ENCODE measurements at regions not wholly inside any gene's neighbourhood (a gene's known extent, or its start where the extent isn't known, plus 50 kb on each side); places are given as distances from the start of the nearest gene placed in this dataset.

DNA sequence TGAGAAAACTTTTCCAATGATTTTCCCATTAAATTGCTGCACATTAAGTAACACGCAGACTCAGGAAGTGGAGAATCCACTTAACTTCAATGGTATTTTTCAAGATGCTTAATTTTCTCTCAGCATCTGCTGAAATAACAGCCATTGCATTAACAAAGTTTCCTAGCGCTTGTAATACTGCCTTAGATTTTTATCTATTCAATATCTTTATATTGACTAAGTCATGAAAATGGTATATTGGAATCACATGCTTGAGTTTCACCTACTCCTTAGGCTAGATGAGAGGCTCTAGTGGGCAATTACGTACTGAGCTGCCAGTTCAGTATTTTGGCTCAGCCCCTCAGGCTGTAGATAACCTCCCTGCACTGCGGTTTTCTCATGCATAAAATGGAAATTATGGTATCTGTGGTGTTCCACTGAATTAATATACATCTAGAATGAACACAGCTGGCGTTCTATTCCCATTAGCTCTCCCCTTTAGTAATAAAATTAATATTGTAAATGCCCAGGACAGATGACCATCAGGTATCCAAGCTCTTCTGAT lies 112.9 kb downstream of the MTX3 start:
- Histone ChIP-seq H3K14ac (ENCODE audit: low read length) (no peak overlapping the region), H3K4me1 (ENCODE audit: control insufficient read depth in 1 of 2, insufficient read depth in 2 of 2, low read length in 2 of 2) (peaks cover 0 to 3% of the 10 kb centered on the region in 2 experiments), H3K4ac (ENCODE audit: low read depth, low read length) (no peak overlapping the region), H2BK12ac (ENCODE audit: low read length) (no peak overlapping the region), H2AFZ (ENCODE audit: insufficient read depth, low read length, poor library complexity) (no peak overlapping the region), H3K23ac (ENCODE audit: low read length) (no peak overlapping the region), H2BK5ac (ENCODE audit: low read depth, low read length, poor library complexity) (no peak overlapping the region), H3K9ac (ENCODE audit: low read length) (no peak overlapping the region), H3K4me2 (ENCODE audit: low read length) (no peak overlapping the region), H3K79me2 (ENCODE audit: control insufficient read depth, insufficient read depth, low read length, poor library complexity) (no peaks in the 10 kb centered on the region), H3K9me3 (ENCODE audit: insufficient read depth, low read depth, low read length) (no peaks in the 10 kb centered on the region), H3K27me3 (ENCODE audit: insufficient read depth, low read length) (no peaks in the 10 kb centered on the region), H2AK5ac (ENCODE audit: low read length) (no peak overlapping the region), H4K12ac (ENCODE audit: low read depth, low read length) (no peak overlapping the region), H3K4me3 (ENCODE audit: low read depth, low read length) (no peak overlapping the region), H2BK120ac (ENCODE audit: insufficient read depth, low read length, poor library complexity) (no peak overlapping the region), H4K8ac (ENCODE audit: low read depth, low read length) (no peak overlapping the region), H3K36me3 (ENCODE audit: control insufficient read depth in 1 of 2, insufficient read depth in 2 of 2, low read length in 2 of 2) (no peaks in the 10 kb centered on the region), H3K79me1 (ENCODE audit: low read length) (no peaks in the 10 kb centered on the region), H3K18ac (ENCODE audit: low read length) (no peak overlapping the region), H3K27ac (ENCODE audit: low read depth, low read length) (no peak overlapping the region), H4K91ac (ENCODE audit: low read depth, low read length) (no peak overlapping the region)
- no peak for DNase-seq
- no CpG with 5 or more reads among the region's 5 CpGs for WGBS (ENCODE audit: extremely low coverage, insufficient coverage, insufficient read length)

GRCh38 chr5:79876456-79876855 lies 114.6 kb downstream of the MTX3 start:
- H3K23ac ChIP-seq (ENCODE audit: low read length) = no peak overlapping the region
- H2BK12ac ChIP-seq (ENCODE audit: low read length) = no peak overlapping the region
- H3K4me2 ChIP-seq (ENCODE audit: low read length) = no peak overlapping the region
- H3K4ac ChIP-seq (ENCODE audit: low read depth, low read length) = no peak overlapping the region
- no peak overlapping the region for H3K4me3 ChIP-seq (ENCODE audit: low read depth, low read length)
- no peak overlapping the region for H4K91ac ChIP-seq (ENCODE audit: low read depth, low read length)
- H4K12ac ChIP-seq (ENCODE audit: low read depth, low read length) = no peak overlapping the region
- no peak overlapping the region for H2AFZ ChIP-seq (ENCODE audit: insufficient read depth, low read length, poor library complexity)
- no peak for DNase-seq
- no peak overlapping the region for H3K18ac ChIP-seq (ENCODE audit: low read length)
- no peak overlapping the region for H2BK5ac ChIP-seq (ENCODE audit: low read depth, low read length, poor library complexity)
- no peaks in the 10 kb centered on the region for H3K9me3 ChIP-seq (ENCODE audit: insufficient read depth, low read depth, low read length)
- H2BK120ac ChIP-seq (ENCODE audit: insufficient read depth, low read length, poor library complexity) = no peak overlapping the region
- no CpG with 5 or more reads among the region's 1 CpG for WGBS (ENCODE audit: extremely low coverage, insufficient coverage, insufficient read length)
- peaks cover 0 to 3% of the 10 kb centered on the region in 2 experiments for H3K4me1 ChIP-seq (ENCODE audit: control insufficient read depth in 1 of 2, insufficient read depth in 2 of 2, low read length in 2 of 2)
- no peak overlapping the region for H3K14ac ChIP-seq (ENCODE audit: low read length)
- H3K27ac ChIP-seq (ENCODE audit: low read depth, low read length) = no peak overlapping the region
- no peaks in the 10 kb centered on the region for H3K36me3 ChIP-seq (ENCODE audit: control insufficient read depth in 1 of 2, insufficient read depth in 2 of 2, low read length in 2 of 2)
- H3K27me3 ChIP-seq (ENCODE audit: insufficient read depth, low read length) = no peaks in the 10 kb centered on the region
- no peak overlapping the region for H2AK5ac ChIP-seq (ENCODE audit: low read length)
- no peak overlapping the region for H3K9ac ChIP-seq (ENCODE audit: low read length)
- no peaks in the 10 kb centered on the region for H3K79me1 ChIP-seq (ENCODE audit: low read length)
- H3K79me2 ChIP-seq (ENCODE audit: control insufficient read depth, insufficient read depth, low read length, poor library complexity) = no peaks in the 10 kb centered on the region
- H4K8ac ChIP-seq (ENCODE audit: low read depth, low read length) = no peak overlapping the region

- H3K79me1 ChIP-seq (ENCODE audit: low read length) = no peaks in the 10 kb centered on the region
- no peak overlapping the region for H3K14ac ChIP-seq (ENCODE audit: low read length)
- H4K12ac ChIP-seq (ENCODE audit: low read depth, low read length) = no peak overlapping the region
- H3K23ac ChIP-seq (ENCODE audit: low read length) = no peak overlapping the region
- no peak overlapping the region for H3K4ac ChIP-seq (ENCODE audit: low read depth, low read length)
- no peaks in the 10 kb centered on the region for H3K79me2 ChIP-seq (ENCODE audit: control insufficient read depth, insufficient read depth, low read length, poor library complexity)
- no CpG with 5 or more reads among the region's 10 CpGs for WGBS (ENCODE audit: extremely low coverage, insufficient coverage, insufficient read length)
- no peaks in the 10 kb centered on the region for H3K27me3 ChIP-seq (ENCODE audit: insufficient read depth, low read length)
- no peak overlapping the region for H3K18ac ChIP-seq (ENCODE audit: low read length)
- H2AK5ac ChIP-seq (ENCODE audit: low read length) = no peak overlapping the region
- no peak overlapping the region for H2BK12ac ChIP-seq (ENCODE audit: low read length)
- no peak for DNase-seq
- no peaks in the 10 kb centered on the region for H3K36me3 ChIP-seq (ENCODE audit: control insufficient read depth in 1 of 2, insufficient read depth in 2 of 2, low read length in 2 of 2)
- peaks cover 0 to 3% of the 10 kb centered on the region in 2 experiments for H3K4me1 ChIP-seq (ENCODE audit: control insufficient read depth in 1 of 2, insufficient read depth in 2 of 2, low read length in 2 of 2)
- H3K4me3 ChIP-seq (ENCODE audit: low read depth, low read length) = no peak overlapping the region
- H2BK5ac ChIP-seq (ENCODE audit: low read depth, low read length, poor library complexity) = no peak overlapping the region
- no peak overlapping the region for H4K91ac ChIP-seq (ENCODE audit: low read depth, low read length)
- H3K9me3 ChIP-seq (ENCODE audit: insufficient read depth, low read depth, low read length) = no peaks in the 10 kb centered on the region
- no peak overlapping the region for H3K4me2 ChIP-seq (ENCODE audit: low read length)
- no peak overlapping the region for H3K9ac ChIP-seq (ENCODE audit: low read length)
- H3K27ac ChIP-seq (ENCODE audit: low read depth, low read length) = no peak overlapping the region
- H2AFZ ChIP-seq (ENCODE audit: insufficient read depth, low read length, poor library complexity) = no peak overlapping the region
- no peak overlapping the region for H4K8ac ChIP-seq (ENCODE audit: low read depth, low read length)
- no peak overlapping the region for H2BK120ac ChIP-seq (ENCODE audit: insufficient read depth, low read length, poor library complexity)
These were observed 115.8 kb downstream of the MTX3 start for GRCh38 chr5:79875230-79875629.

GRCh38 chr5:79873187-79873586 lies 117.9 kb downstream of the MTX3 start:
- no peaks in the 10 kb centered on the region for H3K9me3 ChIP-seq (ENCODE audit: insufficient read depth, low read depth, low read length)
- H2AFZ ChIP-seq (ENCODE audit: insufficient read depth, low read length, poor library complexity) = no peak overlapping the region
- H3K4ac ChIP-seq (ENCODE audit: low read depth, low read length) = no peak overlapping the region
- H3K4me2 ChIP-seq (ENCODE audit: low read length) = no peak overlapping the region
- H3K36me3 ChIP-seq (ENCODE audit: control insufficient read depth in 1 of 2, insufficient read depth in 2 of 2, low read length in 2 of 2) = no peaks in the 10 kb centered on the region
- no peak overlapping the region for H2AK5ac ChIP-seq (ENCODE audit: low read length)
- H3K4me3 ChIP-seq (ENCODE audit: low read depth, low read length) = no peak overlapping the region
- no peak overlapping the region for H3K9ac ChIP-seq (ENCODE audit: low read length)
- peaks cover 0 to 3% of the 10 kb centered on the region in 2 experiments for H3K4me1 ChIP-seq (ENCODE audit: control insufficient read depth in 1 of 2, insufficient read depth in 2 of 2, low read length in 2 of 2)
- H4K8ac ChIP-seq (ENCODE audit: low read depth, low read length) = no peak overlapping the region
- H2BK120ac ChIP-seq (ENCODE audit: insufficient read depth, low read length, poor library complexity) = no peak overlapping the region
- no peak overlapping the region for H3K27ac ChIP-seq (ENCODE audit: low read depth, low read length)
- H2BK5ac ChIP-seq (ENCODE audit: low read depth, low read length, poor library complexity) = no peak overlapping the region
- no peaks in the 10 kb centered on the region for H3K79me2 ChIP-seq (ENCODE audit: control insufficient read depth, insufficient read depth, low read length, poor library complexity)
- no peak for DNase-seq
- H4K12ac ChIP-seq (ENCODE audit: low read depth, low read length) = no peak overlapping the region
- H3K23ac ChIP-seq (ENCODE audit: low read length) = no peak overlapping the region
- H3K27me3 ChIP-seq (ENCODE audit: insufficient read depth, low read length) = no peaks in the 10 kb centered on the region
- no CpG with 5 or more reads among the region's 8 CpGs for WGBS (ENCODE audit: extremely low coverage, insufficient coverage, insufficient read length)
- H3K18ac ChIP-seq (ENCODE audit: low read length) = no peak overlapping the region
- no peak overlapping the region for H4K91ac ChIP-seq (ENCODE audit: low read depth, low read length)
- no peak overlapping the region for H2BK12ac ChIP-seq (ENCODE audit: low read length)
- H3K79me1 ChIP-seq (ENCODE audit: low read length) = no peaks in the 10 kb centered on the region
- H3K14ac ChIP-seq (ENCODE audit: low read length) = no peak overlapping the region
